ENCODE measurements at regions not wholly inside any gene's neighbourhood (a gene's known extent, or its start where the extent isn't known, plus 50 kb on each side); places are given as distances from the start of the nearest gene placed in this dataset.
A peak's percentile ranks its signal among the peaks of the same experiment; 100 is the strongest.

DNA sequence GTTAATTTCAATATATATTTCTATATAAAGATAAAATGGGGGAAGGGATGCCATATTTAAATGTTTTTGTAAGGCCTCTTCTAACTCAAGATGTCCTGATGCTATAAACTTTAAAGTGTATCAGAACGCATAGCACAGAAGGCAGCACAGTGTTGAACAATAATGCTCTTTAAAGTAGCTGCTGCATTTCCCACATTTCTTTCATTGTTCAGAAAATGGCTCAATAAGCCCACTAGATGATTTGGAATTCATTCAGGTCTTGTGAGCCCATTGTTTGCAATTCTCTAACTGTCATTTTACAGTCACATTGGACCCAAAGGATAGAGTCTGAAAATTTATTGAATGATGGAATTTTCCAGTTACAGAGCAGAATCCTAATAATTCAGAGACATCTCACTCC lies 64.0 kb upstream of the PCED1B start:
- peaks cover 27% of the 10 kb centered on the region for H3K4me1 ChIP-seq (replicated peaks; ENCODE audit: insufficient read depth)
- CTCF ChIA-PET: no interaction called here
- H3K79me2 ChIP-seq (ENCODE audit: low read depth): no peaks in the 10 kb centered on the region
- no peak overlapping the region for H3K27ac ChIP-seq
- H3K36me3 ChIP-seq (ENCODE audit: low read depth): no peaks in the 10 kb centered on the region
- TF ChIP-seq EZH2 (IDR thresholded peaks at IDR 0.05; ENCODE audit: low read depth): no peak
- TF ChIP-seq, protein P1, sequence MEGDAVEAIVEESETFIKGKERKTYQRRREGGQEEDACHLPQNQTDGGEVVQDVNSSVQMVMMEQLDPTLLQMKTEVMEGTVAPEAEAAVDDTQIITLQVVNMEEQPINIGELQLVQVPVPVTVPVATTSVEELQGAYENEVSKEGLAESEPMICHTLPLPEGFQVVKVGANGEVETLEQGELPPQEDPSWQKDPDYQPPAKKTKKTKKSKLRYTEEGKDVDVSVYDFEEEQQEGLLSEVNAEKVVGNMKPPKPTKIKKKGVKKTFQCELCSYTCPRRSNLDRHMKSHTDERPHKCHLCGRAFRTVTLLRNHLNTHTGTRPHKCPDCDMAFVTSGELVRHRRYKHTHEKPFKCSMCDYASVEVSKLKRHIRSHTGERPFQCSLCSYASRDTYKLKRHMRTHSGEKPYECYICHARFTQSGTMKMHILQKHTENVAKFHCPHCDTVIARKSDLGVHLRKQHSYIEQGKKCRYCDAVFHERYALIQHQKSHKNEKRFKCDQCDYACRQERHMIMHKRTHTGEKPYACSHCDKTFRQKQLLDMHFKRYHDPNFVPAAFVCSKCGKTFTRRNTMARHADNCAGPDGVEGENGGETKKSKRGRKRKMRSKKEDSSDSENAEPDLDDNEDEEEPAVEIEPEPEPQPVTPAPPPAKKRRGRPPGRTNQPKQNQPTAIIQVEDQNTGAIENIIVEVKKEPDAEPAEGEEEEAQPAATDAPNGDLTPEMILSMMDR (conservative IDR thresholded peaks at IDR 0.05): no peak
- peaks cover 4% of the 10 kb centered on the region; the same call in 1 of the 2 replicates for H3K9me3 ChIP-seq (ENCODE audit: insufficient read depth, low read depth)
- BruUV-seq (replicated peaks): no TSS peak
- H3K27me3 ChIP-seq (ENCODE audit: insufficient read depth, low read depth): no peaks in the 10 kb centered on the region
- no peak overlapping the region for H3K4me2 ChIP-seq
- no peaks in the 10 kb centered on the region for H4K20me1 ChIP-seq (ENCODE audit: insufficient read depth)
- no peaks in the 10 kb centered on the region for H3K9me2 ChIP-seq (ENCODE audit: insufficient read depth)
- DNase-seq: no peak
- H3K4me3 ChIP-seq: no peak overlapping the region
- H3F3A ChIP-seq (ENCODE audit: insufficient read depth, low read depth): 0 out of 2 replicates have a peak, but pooled peaks cover 4% of the 10 kb centered on the region
- no peak overlapping the region for H2AFZ ChIP-seq
- intact Hi-C loops (cut with micrococcal nuclease; ENCODE audit: unreplicated experiment): loop anchor here (10.0 kb wide), 1 partner anchor 861 kb away; no protein-coding TSS in a partner anchor
- POLR2A ChIA-PET (ENCODE audit: unreplicated experiment): interaction anchor here (0.6 kb wide), 1 partner anchor 157 kb away, joined by 8 read pairs; no protein-coding TSS in a partner anchor

DNA sequence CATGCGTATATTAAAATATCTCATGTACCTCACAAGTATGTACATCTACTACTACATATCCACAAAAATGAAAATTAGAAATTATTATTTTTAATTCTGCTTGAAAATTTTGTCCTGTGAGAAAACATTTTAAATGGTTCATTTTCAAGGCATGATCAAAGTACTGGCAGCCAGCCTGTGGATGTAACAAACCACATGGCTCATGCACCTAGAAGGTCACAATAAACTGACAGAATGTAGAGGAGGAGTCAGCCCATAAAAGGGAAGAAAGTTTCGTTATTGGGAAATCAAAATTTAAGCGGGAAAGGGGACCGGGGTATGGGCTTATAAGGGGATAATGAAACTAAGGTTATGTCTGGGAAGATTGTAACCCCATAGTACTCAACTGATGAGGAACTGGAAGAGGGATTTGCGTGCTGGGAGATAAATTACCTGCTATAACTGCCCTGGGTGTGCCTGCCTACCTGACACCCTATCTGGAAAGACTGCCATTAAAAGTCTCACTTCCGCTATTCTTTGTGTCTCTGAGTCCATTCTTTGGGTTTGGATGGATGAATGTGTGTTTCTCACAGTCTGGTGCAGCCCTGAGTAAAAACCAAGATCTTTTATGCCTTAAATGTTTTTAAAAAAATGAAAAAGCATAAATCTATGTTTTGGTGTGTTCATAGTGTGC lies 62.2 kb upstream of the PCED1B start:
- H3K27ac ChIP-seq: peak overlapping the region; percentile 60; the same call in 1 of the 2 replicates
- no peak overlapping the region for H2AFZ ChIP-seq
- H3K4me2 ChIP-seq: peak overlapping the region; percentile 25; the same call in 1 of the 2 replicates
- DNase-seq: no peak
- no peaks in the 10 kb centered on the region for H3K9me2 ChIP-seq (ENCODE audit: insufficient read depth)
- 0 out of 2 replicates have a peak, but pooled peaks cover 4% of the 10 kb centered on the region for H3F3A ChIP-seq (ENCODE audit: insufficient read depth, low read depth)
- intact Hi-C loops (cut with micrococcal nuclease; ENCODE audit: unreplicated experiment): loop anchor here (10.0 kb wide), 1 partner anchor 862 kb away; no protein-coding TSS in a partner anchor
- POLR2A ChIA-PET (ENCODE audit: unreplicated experiment): interaction anchor here (0.6 to 1.0 kb wide), 2 partner anchors 462 to 1020 kb away, joined by 4 to 8 read pairs; no protein-coding TSS in a partner anchor
- peaks cover 35% of the 10 kb centered on the region for H3K4me1 ChIP-seq (replicated peaks; ENCODE audit: insufficient read depth)
- peaks cover 4% of the 10 kb centered on the region; the same call in 1 of the 2 replicates for H3K9me3 ChIP-seq (ENCODE audit: insufficient read depth, low read depth)
- BruUV-seq (replicated peaks): no TSS peak
- no peak overlapping the region for H3K4me3 ChIP-seq
- CTCF ChIA-PET: no interaction called here
- TF ChIP-seq, protein P1 (conservative IDR thresholded peaks at IDR 0.05): no peak
- TF ChIP-seq EZH2 (IDR thresholded peaks at IDR 0.05; ENCODE audit: low read depth): no peak
- H3K79me2 ChIP-seq (ENCODE audit: low read depth): no peaks in the 10 kb centered on the region
- H4K20me1 ChIP-seq (ENCODE audit: insufficient read depth): no peaks in the 10 kb centered on the region
- H3K27me3 ChIP-seq (ENCODE audit: insufficient read depth, low read depth): no peaks in the 10 kb centered on the region
- H3K36me3 ChIP-seq (ENCODE audit: low read depth): no peaks in the 10 kb centered on the region

DNA sequence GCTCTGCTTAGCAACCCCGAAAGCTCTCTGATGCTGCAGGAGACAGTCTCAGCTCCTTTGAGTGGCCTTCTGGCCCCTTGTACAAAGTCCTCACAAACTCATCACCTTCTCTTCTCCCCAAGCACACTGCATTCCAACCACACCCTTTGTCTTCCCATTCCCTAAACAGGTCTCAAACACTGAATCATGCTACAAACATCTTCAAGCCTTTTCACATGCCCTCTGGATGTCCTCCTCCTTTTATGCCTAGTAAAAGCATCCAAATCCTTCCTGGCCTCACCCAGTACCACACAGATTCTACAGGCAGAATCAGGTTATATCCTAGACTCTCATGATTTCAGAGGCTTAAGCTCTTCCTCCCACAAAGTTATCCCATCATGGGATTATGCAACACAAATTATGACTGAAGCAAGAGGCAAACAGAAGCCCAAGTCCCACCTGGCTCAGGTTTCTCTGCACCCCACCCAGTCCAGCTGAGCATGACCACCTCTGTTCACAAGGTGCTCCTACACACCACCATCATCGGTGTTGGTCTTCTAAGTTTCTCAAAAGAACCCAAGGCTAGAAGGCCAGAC lies 61.4 kb upstream of the PCED1B start:
- TF ChIP-seq EZH2 (IDR thresholded peaks at IDR 0.05; ENCODE audit: low read depth): no peak
- TF ChIP-seq, protein P1 (conservative IDR thresholded peaks at IDR 0.05): no peak
- BruUV-seq (replicated peaks): no TSS peak
- peak; percentile 32 to 79 for DNase-seq
- peak overlapping the region; percentile 25 for H3K4me2 ChIP-seq
- H2AFZ ChIP-seq: no peak overlapping the region
- CTCF ChIA-PET: interaction anchor here (0.6 kb wide), 1 partner anchor 68 kb away, joined by 3 read pairs; no protein-coding TSS in a partner anchor
- peaks cover 9% of the 10 kb centered on the region; the same call in 1 of the 2 replicates for H3F3A ChIP-seq (ENCODE audit: insufficient read depth, low read depth)
- H3K79me2 ChIP-seq (ENCODE audit: low read depth): no peaks in the 10 kb centered on the region
- POLR2A ChIA-PET (ENCODE audit: unreplicated experiment): interaction anchor here (0.6 to 1.0 kb wide), 5 partner anchors 19 to 1021 kb away, joined by 3 to 11 read pairs (median 4); no protein-coding TSS in a partner anchor
- no peaks in the 10 kb centered on the region for H3K36me3 ChIP-seq (ENCODE audit: low read depth)
- intact Hi-C loops (cut with micrococcal nuclease; ENCODE audit: unreplicated experiment): loop anchor here (10.0 kb wide), 1 partner anchor 863 kb away; no protein-coding TSS in a partner anchor
- H3K9me3 ChIP-seq (ENCODE audit: insufficient read depth, low read depth): peaks cover 4% of the 10 kb centered on the region; the same call in 1 of the 2 replicates
- peak overlapping the region; percentile 60 for H3K27ac ChIP-seq
- H4K20me1 ChIP-seq (ENCODE audit: insufficient read depth): no peaks in the 10 kb centered on the region
- H3K4me3 ChIP-seq: no peak overlapping the region
- peaks cover 42% of the 10 kb centered on the region for H3K4me1 ChIP-seq (replicated peaks; ENCODE audit: insufficient read depth)
- H3K9me2 ChIP-seq (ENCODE audit: insufficient read depth): no peaks in the 10 kb centered on the region
- H3K27me3 ChIP-seq (ENCODE audit: insufficient read depth, low read depth): no peaks in the 10 kb centered on the region
